Activated T-cell treated with anti-CD3 and anti-CD28 coated beads for 24 hours (primary cell): ENCODE measurements at regions not wholly inside any gene's neighbourhood (a gene's known extent, or its start where the extent isn't known, plus 50 kb on each side); places are given as distances from the start of the nearest gene placed in this dataset.
"Not testable (repeated sequence)": the region's sequence is repeated elsewhere in the genome, so short reads cannot be mapped to it uniquely, and the experiment has no call there.

ENCODE experiments used
- DNase-seq: peaks from one replicate; pipeline ENCODE4 v3.0.0-alpha.2; 2020; ENCODE audit warnings: low read depth

DNA sequence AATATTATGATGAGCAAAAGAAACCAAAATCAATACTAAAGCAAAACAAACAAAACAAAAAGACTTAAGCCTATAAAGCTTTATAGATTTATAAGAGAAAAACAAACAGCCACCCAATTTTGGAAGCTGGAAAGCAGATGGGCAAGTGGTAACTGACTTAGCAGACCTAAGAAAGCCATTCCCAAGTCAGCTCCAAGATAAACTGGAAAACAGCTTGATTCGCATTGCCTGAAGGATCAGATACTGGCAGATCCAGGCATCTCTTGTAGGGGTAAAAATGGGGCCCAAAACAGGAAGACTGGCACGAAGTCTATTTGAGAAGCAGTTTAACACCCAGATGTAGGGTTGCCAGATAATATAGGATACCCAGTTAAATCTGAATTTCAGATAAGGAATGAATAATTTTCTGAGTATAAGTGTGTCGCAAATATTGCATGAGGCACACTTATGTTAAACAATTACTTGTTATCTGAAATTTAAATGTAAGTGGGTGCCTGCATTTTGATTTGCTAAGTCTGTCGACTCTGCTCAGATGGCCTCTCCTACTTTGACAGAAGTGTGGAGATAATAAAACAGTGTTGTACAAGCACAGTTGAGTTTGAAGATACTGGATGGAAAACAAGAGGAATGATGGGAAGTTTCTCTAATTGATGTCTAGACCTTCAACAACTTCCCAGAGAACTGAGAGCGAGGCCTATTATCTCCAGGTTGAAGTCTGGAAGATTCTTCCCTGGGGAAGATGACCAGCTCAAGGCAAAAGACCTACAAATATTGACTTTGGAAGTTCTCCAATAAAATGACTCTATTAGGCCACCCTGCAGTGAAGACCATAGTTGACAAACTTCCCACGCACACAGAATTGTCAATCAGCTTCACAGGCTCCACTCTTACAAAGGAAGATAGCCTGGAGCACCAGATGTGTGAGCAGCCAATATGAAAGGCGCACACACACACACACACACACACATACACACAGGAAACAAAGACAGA lies 113.4 kb downstream of the FAM50B start:
- no peak for DNase-seq

DNA sequence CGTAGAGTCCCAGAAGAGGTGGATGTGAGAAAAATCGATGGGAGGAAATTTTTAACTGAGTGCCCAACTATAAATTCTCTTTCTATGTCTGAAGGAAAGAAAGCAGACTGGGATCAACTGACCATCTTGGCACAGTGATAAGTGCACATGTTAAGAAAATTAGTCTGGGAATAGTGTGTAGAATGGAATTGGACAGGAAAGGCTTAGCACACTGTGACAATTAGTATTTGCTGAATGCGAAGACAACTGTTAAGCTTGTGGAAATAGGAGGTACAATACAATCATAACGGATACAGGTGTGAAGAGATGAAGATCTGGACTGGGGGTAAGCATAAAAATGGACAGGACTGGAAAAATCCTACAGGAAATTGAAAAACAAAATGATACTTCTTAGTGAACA lies 114.3 kb downstream of the FAM50B start:
- DNase-seq, result no peak

DNA sequence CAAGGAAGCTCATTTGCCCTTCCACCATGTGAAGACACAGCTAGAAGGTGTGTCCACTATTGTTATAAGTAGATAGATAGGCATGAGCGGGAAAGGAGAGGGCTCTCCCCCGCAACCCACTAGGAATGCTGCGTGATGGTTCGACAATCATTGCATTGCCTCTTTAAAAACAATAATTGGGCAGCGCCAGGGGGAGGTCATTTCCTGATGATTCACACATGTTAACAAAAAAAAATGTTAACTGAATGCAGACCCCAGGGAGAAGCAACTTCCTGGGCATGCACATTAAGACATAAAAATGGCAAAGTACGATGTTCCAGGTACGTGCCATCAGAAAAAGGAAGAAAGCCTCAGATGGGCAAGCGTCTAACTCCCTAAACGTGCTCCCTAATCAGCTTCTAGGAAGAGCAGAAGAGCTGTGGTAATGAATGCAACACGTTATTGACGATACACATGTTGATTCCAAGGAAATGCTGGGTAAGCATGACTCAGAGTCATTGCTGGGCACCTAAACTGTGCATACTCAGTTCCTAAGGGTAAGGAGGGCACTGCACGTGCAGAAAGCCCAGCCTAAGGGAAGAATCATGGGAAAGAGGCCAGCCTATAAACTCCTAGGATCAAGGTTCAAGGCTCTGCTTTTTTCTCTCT lies 113.7 kb downstream of the FAM217A start:
- no peak for DNase-seq

DNA sequence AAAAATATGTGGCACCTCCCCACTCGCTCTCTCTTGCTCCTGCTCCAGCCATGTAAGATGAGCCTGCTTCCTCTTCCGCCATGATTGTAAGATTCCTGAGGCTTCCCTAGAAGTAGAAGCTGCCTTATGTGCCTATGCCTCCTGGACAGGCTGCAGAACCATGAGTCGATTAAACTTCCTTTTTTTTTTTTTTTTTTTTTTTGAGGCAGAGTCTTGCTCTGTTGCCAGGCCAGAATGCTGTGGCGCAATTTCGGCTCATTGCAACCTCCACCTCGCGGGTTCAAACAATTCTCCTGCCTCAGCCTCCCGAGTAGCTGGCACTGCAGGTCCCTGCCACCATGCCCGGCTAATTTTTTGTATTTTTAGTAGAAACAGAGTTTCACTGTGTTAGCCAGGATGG lies 112.5 kb downstream of the FAM217A start:
- DNase-seq, result no peak

DNA sequence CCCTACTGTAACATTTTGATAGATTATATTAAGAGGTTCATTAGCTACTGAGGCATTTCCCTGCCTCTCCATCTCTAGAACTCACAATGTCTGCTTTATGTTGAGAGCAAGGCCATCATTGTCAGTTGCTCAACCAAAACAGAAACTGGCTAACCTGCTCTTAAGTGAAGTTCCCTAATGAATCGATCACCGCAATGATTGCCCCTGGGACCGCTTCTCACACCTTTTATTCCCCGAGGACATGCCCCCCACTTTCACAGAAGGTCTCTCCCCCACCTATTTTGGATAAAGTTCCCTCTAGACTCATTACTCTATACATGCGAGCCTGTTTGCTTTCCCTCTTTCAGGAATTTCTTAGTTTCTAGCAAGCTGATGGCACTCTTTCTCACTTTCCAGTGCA lies 108.8 kb downstream of the FAM217A start:
- no peak for DNase-seq

DNA sequence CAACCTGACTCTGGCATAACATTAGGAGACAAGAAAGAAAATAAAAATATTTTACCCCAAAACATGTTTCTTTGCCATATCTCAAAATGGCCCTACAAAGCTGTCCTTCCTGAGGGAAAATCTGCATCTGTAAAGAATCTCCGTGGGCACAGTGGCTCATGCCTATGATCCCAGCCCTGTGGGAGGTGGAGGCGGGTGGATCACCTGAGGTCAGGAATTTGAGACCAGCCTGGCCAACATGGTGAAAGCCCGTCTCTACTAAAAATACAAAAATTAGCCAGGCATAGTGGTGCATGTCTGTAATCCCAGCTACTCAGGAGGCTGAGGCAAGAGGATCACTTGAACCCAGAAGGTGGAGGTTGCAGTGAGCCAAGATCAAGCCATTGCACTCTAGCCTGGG lies 105.8 kb downstream of the FAM217A start:
- not testable (repeated sequence) for DNase-seq

DNA sequence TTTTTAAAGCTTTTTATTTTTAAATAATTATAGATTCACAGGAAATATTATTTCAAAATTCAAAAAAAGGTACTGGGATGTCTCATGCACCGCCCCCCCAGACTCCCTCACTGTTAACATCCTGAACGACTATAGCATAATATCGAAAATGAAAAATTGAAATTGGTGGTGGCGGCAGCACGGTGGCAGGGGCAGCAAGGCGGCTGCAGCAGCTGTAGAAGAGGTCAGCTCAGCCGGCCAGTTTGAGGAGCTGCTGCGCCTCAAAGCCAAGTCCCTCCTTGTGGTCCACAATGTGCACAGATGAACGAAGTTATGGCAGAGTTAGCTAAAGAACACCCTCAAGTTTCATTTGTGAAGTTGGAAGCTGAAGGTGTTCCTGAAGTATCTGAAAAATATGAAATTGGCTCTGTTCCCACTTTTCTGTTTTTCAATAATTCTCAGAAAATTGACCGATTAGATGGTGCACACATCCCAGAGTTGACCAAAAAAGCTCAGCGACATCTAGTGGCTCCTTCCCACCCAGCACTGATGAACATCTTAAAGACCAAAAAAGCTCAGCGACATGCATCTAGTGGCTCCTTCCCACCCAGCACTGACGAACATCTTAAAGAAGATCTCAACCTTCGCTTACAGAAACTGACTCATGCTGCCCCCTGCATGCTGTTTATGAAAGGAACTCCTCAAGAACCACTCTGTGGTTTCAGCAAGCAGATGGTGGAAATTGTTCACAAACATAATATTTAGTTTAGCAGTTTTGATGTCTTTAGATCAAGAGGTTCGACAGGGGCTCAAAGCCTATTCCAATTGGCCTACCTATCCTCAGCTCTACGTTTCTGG lies 100.8 kb downstream of the FAM217A start:
- peak; percentile 26 for DNase-seq

DNA sequence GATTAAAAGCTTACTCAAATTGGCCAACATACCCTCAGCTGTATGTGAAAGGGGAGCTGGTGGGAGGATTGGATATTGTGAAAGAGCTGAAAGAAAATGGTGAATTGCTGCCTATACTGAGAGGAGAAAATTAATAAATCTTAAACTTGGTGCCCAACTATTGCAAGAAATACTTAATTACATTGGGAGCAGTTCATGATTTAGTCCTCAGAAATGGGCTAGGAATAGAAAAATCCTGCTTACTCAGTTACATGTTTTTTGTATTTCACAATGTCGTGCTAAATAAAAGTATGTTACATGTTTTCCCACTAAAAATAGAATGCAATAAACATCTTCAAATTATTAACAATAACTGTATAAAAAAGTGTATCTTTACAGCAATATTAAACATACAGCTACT lies 100.0 kb downstream of the FAM217A start:
- not testable (repeated sequence) for DNase-seq

DNA sequence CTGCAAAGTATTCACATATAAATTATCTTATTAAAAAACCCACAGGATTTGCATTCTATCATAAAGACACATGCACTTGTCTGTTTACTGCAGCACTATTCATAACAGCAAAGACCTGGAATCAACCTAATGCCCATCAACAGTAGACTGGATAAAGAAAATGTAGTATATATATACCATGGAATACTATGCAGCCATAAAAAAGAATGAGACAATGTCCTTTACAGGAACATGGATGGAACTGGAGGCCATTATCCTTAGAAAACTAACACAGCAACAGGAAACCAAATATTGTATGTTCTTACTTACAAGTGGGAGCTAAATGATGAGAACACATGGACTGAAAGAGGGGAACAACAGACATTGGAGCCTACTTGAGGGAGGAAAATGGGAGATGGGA lies 97.0 kb downstream of the FAM217A start:
- DNase-seq, result no peak

DNA sequence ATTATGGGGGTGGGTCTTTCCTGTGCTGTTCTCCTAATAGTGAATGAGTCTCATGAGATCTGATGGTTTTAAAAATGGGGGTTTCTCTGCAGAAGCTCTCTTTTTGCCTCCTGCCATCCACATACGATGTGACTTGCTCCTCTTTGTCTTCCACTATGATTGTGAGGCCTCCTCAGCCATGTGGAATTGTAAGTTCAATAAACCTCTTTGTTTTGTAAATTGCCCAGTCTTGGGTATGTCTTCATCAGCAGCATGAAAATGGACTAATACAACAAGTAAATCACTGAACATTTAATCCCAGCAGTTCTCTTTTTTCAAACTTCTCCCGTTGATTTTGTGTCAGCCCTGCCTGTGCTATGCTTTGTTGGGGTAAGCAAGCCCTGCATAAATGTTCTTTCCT lies 95.2 kb downstream of the FAM217A start:
- no peak for DNase-seq

DNA sequence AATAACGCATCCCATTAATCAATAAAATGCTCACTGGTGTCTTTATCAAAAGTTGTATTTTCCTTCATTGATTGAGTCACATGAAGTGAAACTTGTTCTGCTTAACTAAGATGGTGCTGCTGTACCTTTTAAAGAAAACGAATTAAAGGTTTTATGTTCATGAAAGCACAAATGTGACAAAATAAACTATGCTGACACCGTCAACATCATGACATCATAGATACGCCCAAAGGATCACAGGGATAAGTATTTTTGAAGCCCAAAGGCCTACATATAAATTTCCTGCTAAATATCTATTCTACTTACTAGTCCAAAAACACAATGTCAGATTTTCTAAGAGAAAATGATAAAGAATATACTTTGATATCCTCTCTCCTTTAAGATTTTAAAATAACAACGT lies 94.4 kb downstream of the FAM217A start:
- no peak for DNase-seq

DNA sequence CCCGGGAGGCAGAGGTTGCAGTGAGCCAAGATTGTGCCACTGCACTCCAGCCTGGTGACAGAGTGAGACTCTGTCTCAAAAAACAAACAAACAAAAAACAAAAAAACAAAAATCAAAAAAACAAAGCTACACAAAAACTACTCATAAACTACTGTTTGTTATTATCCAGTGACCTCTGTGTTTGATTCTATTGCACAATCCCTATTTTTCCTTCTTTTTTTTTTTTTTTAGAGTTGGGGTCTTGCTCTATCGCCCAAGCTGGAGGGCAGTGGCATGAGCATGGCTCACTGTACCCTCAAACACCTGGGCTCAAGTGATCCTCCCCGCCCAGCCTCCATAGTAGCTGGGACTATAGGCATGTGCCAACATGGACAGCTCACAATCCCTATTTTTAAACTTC lies 92.7 kb downstream of the FAM217A start:
- no peak for DNase-seq

DNA sequence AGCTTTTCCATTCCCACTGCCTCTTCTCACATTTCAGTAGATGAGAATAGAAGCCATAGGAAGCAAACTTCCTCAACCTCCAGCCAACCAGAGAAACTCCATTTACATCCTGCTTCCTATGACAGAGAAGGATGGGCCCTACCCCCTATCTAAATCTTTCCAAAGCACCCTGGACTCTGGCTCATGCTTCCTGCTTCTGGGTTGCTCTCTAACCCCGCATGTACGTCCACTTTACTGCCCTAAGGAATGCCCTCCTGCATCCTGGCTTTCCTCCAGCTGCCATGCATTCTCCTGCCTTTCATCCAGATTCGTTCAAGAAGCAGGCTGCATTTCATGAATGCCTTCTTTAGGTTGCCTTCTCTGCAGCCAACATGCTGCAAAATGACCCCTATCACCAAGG lies 91.9 kb downstream of the FAM217A start:
- DNase-seq, result no peak

DNA sequence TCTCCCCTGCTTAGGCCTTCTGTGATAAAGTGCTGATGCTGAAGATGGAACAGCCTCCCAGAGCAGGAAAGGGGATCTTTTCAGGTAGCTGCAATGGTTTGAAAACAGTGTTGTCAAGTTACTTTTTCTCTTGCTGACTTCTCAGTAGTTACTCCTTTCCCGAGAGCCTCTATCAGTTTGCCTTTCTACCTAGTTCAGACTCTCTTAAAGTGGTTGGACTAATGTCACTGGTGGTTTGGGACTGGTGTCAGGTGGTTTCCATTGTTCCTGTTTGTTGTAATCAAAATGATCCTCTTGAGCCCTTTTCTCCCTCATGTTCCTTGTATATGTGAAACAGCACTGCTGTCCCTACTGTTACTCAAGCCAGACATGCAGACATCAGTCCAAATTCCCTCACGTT lies 91.4 kb downstream of the FAM217A start:
- no peak for DNase-seq

DNA sequence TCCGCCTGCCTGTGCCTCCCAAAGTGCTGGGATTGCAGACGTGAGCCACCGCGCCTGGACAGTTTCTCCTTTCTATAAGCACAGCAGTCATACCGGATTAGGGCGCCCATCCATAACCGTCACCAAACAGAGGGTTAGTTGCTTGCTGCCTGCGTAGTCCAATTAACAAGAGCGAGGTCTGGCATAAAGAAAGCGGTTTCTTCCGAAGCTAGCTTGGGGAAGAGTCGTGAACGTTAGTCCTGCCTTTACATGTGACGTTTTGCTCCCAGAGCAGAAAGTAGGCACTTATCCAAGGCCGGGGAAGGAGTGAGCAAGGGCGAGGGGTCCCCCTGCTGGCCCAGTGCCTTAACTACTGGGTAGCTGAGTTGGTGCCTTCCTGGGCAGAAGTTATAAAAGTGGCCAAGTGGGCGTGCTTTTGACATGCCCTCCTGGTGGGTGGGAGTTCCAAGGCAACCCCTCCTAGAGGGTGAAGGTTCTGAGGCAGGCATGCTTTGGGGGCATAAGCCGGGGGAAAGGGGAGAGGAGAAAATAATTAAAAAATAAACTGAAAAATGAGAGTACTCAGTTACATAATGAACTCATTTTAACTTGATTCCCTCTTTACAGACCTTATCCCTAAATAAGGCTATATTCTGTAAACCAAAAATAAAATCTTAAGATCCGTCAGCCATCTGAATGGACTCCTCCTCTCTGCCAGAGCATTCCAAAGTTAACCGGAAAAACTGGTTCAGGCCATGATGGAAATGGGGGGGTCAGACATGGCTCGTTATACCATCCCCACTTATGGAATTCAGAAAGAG lies 88.0 kb downstream of the FAM217A start:
- DNase-seq, result peak; percentile 57

DNA sequence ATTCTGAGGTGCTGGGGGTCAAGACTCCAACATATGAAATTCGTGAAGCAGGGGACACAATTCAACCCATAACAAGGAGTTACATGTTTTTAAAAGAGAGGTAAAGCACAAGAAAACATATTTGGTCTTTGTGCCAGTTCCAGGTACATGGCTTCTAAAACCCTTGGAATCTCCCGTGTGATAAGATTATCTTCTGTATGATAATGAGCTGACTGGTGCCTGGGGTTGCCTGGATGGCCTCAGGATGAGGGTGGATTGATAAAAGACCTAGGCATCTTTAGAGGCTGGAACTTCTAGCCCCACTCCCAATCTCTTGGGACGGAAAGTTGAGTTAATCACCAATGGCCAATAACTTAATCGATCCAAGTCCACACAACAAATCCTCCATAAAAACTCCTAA lies 87.0 kb downstream of the FAM217A start:
- no peak for DNase-seq

DNA sequence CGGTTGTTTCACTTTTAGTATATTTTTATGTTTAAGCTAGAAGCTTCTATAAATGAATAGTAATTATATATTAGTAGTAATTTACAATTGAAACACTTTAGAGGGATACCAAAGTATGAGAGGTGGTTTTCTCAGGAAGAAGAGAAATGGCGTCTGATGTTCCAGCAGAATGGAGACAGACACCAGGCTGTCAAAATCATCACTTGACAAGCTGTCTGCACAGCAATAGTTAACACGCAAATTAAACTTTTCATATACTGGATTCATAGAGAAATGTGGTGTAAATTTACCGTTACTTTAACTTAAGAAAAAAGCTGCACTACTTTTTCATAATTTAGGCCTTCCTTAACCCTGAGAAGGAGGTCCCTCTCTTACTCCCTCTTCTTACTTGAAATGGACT lies 82.6 kb downstream of the FAM217A start:
- DNase-seq, result no peak

DNA sequence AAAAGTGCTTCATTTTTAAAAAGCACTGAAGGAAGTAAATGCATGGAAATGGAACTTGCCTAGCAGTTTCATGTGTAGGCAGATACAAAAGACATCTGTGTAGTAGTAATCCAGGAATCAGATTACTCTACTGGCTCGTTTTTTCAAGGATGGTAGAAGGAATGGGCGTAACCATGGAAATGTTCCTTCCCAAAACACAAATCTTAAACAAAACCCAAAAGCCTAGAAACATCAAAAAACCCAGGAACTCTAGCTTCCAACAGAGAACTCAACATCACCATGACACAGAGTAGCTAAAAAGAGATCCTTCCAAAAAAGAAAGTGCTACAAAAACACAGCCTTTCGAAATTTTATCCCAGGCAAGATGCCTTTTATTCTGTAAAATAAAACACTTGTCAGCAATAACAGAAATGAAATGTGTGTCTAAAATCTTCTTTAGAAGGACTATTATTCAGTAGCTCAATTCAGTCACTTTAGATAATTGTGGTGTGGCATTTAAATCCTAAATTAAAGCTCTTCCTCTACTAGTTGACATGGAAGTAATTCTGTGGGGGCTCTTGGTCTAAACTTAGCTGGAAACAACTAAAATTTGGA lies 81.7 kb downstream of the FAM217A start:
- no peak for DNase-seq

DNA sequence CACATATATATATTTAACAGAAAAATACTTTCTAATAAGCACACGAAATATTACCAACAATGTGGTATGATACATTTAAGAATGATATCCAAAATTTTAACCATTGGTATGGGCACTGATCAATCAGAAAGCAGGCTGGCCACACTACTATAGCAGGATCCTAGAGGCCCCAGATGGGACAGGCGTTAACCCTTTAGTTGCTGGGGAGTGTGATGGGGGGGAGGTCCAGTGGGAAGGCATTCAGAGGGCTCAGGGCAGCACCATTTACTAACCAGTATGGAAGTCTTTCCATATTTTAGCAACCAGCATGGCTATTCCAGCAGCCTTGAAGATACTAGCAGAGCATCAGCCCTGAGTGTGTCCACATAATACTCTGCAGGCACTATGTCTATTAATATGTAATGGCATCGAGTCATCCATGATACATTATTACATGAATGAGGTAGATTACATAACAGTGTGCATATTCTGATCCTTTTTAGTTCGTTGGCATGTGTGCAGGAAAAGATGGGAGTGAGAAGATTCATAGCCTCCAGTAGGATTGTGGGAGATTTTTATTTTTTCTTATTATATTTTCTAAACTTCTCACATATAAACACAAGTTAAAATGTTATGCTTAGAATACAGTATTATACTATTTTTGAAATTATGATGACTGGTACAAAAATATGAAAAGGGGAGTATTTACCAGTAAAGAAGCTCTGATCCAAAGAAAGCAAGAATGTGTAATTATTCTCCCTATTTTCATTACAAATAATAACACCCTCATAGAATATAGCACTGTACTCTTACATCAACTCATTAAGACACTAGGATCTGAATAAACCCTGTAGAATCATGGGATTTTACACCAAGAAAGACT lies 78.9 kb downstream of the FAM217A start:
- no peak for DNase-seq

DNA sequence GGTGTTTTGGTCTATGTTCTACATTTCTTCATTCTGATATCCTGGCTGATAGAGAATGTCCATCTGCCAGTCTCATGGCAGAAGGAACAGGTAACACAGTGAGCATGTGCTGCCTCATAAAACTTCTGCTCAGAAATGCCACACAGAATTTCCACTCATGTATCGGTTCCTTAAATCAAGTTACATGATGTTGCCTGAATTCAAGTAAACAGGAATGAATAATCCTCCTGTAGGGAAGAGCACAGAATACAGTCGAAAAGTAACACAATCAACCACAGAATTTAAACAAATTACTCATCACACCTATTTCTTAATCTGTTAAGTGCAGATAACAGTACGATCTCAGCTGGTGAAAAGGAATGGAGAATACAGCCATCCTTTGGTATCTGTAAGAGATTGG lies 74.7 kb downstream of the FAM217A start:
- DNase-seq, result no peak
